ENCODE measurements at regions not wholly inside any gene's neighbourhood (a gene's known extent, or its start where the extent isn't known, plus 50 kb on each side); places are given as distances from the start of the nearest gene placed in this dataset.
"Not testable (repeated sequence)": the region's sequence is repeated elsewhere in the genome, so short reads cannot be mapped to it uniquely, and the experiment has no call there.

DNA sequence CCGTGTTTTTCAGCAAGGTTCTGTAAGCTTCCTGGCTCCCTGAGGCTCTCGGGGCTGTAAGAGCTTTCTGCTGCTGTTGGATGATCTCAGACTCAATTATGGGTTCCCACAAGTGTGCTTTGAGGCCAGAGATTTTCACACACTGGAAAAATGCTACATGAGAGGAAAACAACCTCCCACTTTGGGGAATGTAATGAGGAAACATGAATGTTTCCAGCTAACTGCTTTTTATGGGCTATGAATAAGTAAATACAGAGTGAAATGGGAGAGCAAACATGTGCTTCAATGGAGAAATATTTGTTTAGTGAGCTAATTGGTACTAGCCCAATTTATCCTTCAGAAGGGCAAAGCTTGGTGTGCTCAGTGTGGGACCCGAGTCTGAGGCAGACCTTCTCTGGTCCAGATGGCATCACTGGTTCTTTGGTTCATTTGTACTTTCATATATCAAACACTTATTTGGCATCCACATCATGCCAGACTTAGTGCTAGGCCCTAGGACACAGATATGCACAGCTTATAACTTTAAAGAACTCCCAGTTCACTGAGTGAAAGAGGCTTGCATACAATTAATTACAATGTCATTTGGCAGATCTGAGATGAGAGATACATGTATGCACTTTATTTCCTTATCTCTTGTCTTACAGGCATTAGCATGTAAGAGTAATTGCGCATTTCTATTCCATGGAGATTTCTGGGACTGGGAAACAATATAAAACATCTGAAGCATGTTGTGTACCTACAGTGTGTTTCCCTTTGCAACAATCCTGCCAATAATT lies 248.8 kb downstream of the RDH14 start:
- no peak for DNase-seq (ENCODE audit: low read depth)

GRCh38 chr2:18309627-18310026 lies 250.8 kb downstream of the RDH14 start:
- no peak for DNase-seq (ENCODE audit: low read depth)

DNA sequence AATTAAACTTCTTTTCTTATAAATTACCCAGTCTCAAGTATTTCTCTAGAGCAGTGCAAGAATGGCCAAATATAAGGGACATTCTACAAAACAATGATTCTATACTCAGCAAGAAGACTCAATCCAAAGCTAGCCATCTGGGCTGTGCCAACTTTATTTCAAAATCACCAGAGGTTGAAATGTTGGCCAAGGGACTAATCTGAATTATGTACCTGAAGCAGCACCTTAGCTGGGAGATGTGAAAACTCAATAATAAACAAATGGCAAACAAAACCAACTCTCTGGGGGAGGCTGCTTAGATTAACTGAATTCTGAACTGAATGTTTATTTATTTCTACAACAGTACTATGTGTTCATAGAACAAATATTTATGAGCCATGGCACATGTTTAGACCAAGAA lies 251.3 kb downstream of the RDH14 start:
- DNase-seq (ENCODE audit: low read depth): no peak

DNA sequence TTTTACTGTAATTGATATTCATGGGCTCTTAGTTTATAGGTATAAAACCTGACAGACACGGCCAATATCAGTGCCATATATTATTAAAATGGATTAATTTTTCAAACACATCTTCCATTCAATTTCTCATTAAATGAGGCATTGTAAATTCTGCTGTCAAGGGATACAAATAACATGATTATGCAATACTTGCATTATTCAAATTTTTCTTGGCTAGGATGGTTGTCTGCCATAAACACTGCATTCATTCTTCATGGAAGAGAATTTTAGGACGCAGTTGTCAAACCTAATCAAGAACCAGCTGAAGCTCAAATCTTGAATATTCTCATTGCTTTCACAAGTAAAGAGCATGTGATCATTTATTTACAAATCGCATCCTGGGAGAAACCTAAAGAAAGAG lies 255.6 kb downstream of the RDH14 start:
- DNase-seq (ENCODE audit: low read depth): no peak

GRCh38 chr2:18301421-18302139 lies 258.9 kb downstream of the RDH14 start:
- no peak for DNase-seq (ENCODE audit: low read depth)

DNA sequence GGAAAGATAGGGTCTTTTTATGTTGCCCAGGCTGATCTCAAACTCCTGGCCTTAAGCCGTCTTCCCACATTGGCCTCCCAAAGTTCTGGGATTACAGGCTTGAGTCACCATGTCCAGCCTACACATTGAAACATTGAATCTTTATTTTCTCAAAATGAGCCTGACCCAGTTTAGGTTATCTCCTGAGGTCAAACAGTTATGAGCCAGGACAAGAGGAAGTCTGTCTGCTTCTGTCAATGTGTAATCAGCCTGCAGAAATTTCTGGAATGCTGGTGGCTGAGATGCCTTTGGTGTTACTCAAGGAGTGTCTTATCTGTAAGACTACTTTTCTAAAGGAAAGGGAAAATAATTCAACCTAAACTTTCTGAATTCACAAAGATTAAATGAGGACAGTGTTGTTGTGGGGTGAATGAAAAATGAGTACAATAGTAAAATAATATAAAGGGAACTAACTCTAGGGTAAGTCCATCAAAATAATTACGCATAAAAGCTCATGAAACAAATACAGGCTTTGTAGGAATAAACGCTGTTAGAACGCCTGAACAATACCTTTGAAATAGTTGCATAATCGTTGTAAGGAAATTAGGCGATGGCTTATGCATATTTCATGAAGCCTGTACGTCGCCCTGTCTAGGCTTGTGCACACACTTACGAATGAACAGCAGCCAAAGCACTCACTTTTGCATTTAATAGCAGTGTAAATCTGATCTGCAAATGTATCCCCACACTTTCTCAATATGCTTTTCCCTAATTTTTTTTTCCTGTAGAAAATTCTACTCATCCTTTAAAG lies 260.8 kb downstream of the RDH14 start:
- DNase-seq (ENCODE audit: low read depth): no peak

- no peak for DNase-seq (ENCODE audit: low read depth)
These were observed 262.9 kb downstream of the RDH14 start for GRCh38 chr2:18297534-18298058.

DNA sequence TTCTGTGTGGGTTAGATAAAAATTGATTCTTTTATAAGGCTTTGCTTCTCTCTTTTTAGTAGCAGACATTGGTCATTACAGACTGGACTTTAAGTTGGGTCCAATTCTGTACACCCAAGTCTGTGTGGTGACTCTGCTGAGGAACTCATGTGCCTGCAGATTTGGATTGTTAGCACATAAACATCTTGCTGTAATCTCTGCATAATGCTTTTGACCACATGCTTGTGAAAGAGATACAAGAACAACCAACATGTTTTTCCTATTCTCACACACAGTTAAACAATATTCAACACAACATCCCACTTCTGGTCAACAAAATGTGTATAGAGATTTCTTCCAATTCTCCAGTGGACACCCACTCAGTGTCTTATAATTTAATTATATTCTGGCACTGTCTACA lies 270.1 kb downstream of the RDH14 start:
- DNase-seq (ENCODE audit: low read depth): no peak

GRCh38 chr2:18286897-18287296 lies 273.6 kb downstream of the RDH14 start:
- no peak for DNase-seq (ENCODE audit: low read depth)

DNA sequence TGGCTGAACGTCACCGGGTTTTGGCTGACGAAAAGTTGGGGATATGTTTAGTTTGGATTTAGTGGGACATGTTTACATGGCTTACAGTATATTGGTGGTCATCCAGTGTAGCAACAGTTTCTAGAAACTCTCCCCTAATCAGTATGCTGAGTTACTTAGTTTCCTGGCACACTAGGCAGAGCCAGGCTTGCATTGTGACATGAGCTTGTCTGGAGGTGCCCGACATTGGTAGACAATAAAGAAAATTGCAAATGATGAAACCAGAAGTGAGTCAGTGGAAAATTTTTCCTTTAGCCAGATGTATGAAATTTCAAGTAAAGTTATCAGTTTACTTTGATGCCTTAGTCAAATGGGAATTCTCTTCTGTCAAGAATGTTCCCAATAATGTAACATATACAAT lies 276.1 kb downstream of the RDH14 start:
- DNase-seq (ENCODE audit: low read depth): no peak

GRCh38 chr2:18282026-18282425 lies 278.4 kb downstream of the RDH14 start:
- DNase-seq (ENCODE audit: low read depth): no peak

GRCh38 chr2:18276583-18277075 lies 283.8 kb downstream of the RDH14 start:
- no peak for DNase-seq (ENCODE audit: low read depth)

DNA sequence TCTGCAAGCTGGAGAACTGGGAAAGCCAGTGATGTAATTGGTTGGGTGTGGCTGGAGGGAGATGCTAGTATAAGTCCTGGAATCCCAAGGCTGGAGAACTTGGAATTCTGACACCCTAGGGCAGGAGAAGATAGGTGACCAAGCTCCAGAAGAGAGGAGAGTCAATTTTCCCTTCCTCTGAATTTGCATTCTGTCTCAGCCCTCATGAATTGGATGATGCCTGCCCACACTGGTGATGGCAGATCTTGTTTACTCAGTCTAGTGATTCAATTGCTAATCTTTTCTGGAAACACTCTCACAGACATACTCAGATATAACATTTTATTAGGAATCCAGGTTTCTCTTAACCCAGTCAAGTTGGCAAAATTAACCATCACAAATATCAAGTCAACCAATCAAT lies 287.2 kb downstream of the RDH14 start:
- DNase-seq (ENCODE audit: low read depth): no peak

DNA sequence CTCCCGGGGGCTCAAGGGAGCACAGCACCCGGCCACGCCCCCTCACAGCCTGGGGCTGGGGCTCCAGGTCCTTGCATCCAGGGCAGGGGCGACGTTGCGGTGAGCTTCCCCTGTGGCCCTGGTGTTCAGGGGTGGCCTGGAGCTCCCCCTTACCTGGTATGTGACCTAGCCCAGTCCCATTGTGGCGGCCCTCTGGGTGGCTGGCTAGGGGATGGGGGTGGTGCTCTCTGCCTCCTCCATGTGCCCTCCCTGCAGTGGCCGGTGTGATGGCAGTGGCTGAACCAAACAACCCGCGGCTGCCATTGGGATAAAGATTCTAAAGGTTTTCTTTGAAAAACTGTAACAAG lies 288.3 kb downstream of the RDH14 start:
- DNase-seq (ENCODE audit: low read depth): no peak

DNA sequence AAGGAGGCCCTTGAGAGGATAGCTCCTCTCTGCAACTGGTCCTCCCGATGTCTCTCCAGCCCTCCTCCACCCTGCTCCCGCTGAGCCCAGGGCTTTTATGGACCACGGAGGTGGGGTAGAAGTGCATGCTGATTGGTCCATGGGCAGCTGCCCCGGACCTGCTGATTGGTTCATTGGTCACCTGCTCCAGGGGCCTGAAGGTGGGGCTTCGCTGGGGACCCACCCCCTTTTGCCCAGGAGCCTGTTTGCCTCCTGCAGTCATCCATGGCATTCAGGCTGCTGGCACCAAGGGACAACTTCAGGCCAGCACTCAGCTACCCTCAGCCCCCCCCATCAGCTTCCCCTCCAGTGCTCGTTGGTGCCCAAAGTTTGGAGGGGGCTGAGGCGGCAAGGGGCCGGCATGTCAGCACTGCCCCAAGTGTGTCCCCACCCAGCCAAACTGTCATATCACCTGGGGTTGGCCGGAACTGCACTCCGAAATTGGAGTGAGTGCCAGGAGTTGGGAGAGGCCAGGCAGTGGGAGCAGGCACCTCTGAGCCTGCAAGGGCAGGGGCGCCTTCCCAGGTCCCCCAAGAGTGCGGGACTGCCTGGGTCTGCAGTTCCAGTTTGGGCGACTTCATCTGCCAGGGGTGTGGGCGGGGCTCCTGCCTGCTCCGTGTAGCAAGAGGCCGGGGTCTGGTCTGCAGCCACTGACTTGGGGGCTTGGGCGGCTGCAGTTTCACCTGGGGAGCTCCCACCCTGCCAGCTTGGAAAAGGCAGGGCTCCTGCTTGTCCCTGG lies 288.9 kb downstream of the RDH14 start:
- DNase-seq (ENCODE audit: low read depth): no peak

DNA sequence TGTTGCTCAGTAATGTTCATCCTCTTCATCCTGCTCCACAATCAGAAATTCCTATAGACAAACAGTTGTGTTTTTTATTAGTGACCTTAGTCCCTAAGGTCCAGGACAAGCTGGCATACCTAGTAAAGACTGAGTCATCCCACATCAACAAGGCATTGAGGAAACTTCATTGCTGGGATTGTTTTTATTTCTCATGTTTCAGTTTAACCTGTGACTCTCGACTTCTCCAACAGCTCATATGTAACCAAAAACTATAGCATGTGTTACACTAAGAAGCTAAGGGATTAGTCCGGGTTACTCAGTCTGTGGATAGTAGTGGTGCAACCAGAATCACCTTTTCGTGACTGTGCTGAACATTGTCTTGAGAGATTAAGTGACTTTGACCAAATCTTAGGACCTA lies 292.1 kb downstream of the RDH14 start:
- DNase-seq (ENCODE audit: low read depth): no peak

GRCh38 chr2:18267501-18267900 lies 293.0 kb downstream of the RDH14 start:
- DNase-seq (ENCODE audit: low read depth): no peak

- not testable (repeated sequence) for DNase-seq (ENCODE audit: low read depth)
These were observed 293.8 kb downstream of the RDH14 start for GRCh38 chr2:18266699-18267098.

DNA sequence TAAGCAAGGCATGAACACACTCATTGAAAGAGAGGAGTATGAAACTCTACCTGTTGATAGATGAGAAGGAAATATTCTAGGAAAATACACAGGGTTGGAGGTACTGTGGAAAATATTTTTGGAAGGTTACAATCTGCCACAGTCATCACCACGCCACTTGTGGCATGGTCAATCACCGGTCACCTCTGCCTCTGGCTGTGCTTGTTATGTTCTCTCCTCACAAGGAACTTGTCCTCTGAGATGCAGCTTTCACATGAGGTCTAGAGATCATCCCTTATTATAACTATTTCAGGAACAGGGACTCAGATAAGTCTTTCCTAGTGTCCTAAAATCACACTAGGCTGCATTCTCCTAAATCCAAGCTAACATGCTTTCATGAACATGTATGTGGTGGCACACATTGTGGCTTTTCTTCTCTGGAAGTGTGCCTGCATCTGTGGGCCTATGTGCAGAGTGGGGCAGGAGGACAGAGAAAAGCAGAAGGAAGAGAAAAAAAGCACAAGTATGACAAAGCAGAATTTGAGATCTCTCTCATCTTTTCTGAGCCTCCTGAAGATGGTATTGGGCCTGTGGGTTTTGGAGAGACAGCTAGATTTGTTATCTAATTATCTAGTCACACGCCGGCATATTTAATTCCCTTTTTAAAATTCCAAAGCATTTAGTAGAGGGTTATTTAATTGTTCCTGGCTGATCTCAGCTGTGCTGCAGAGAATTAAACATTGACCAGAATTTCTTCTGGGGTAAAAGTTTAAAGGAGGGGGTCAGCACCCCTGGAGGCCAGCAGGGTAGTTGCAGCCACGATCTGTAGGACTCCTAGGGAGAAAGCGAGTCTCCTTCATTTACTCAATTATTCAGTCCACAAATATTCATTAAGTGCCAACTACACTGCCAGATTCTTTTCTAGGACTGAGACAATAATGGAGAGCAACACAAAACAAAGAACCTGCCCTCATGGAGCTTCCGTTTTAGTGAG lies 294.6 kb downstream of the RDH14 start:
- DNase-seq (ENCODE audit: low read depth): no peak

GRCh38 chr2:18262601-18263000 lies 297.9 kb downstream of the RDH14 start:
- DNase-seq (ENCODE audit: low read depth): no peak
